MM.1S (cell line): ENCODE measurements at regions not wholly inside any gene's neighbourhood (a gene's known extent, or its start where the extent isn't known, plus 50 kb on each side); places are given as distances from the start of the nearest gene placed in this dataset.

Source experiments
- DNase-seq: peaks from one replicate; pipeline ENCODE4 v3.0.0-alpha.2; 2015
- H2AFZ ChIP-seq: fragments of 300-600 bp; sonication (generic); 2 replicates; pipeline ENCODE4 v1.6.0; 2016; ENCODE audit warnings: antibody characterized with exemption, low read length
- H3F3A ChIP-seq: fragments of 300-600 bp; sonication (generic); 2 replicates; pipeline ENCODE4 v1.6.1; 2016; ENCODE audit warnings: mild to moderate bottlenecking, antibody characterized with exemption, low read length, moderate library complexity, mixed read lengths; ENCODE audit not compliant: insufficient read depth
- H3K27ac ChIP-seq: fragments of 300-600 bp; sonication (generic); 2 replicates; pipeline ENCODE4 v1.5.1; 2016; ENCODE audit warnings: mild to moderate bottlenecking, low read length
- H3K27me3 ChIP-seq: fragments of 300-600 bp; sonication (generic); replicated peaks from 2 replicates; pipeline ENCODE4 v1.6.0; 2016; ENCODE audit warnings: low read length; ENCODE audit not compliant: insufficient read depth
- H3K36me3 ChIP-seq: fragments of 300-600 bp; sonication (generic); replicated peaks from 2 replicates; pipeline ENCODE4 v1.6.1; 2016; ENCODE audit warnings: mild to moderate bottlenecking, low read length, mixed read lengths; ENCODE audit not compliant: insufficient read depth
- H3K4me1 ChIP-seq: fragments of 300-600 bp; sonication (generic); 2 replicates; pipeline ENCODE4 v1.6.1; 2016; ENCODE audit warnings: low read length, mixed read lengths
- H3K4me2 ChIP-seq: fragments of 300-600 bp; sonication (generic); 2 replicates; pipeline ENCODE4 v1.6.0; 2016; ENCODE audit warnings: low read depth, low read length
- H3K4me3 ChIP-seq: fragments of 300-600 bp; sonication (generic); 2 replicates; pipeline ENCODE4 v1.5.1; 2016; ENCODE audit warnings: low read length, mixed read lengths
- H3K79me2 ChIP-seq: fragments of 300-600 bp; sonication (generic); 2 replicates; pipeline ENCODE4 v1.6.1; 2016; ENCODE audit warnings: mixed run types, low read length, mixed read lengths
- H3K9ac ChIP-seq: fragments of 300-600 bp; sonication (generic); 2 replicates; pipeline ENCODE4 v1.6.1; 2016; ENCODE audit warnings: low read length, mixed read lengths
- H3K9me2 ChIP-seq: fragments of 300-600 bp; sonication (generic); replicated peaks from 2 replicates; pipeline ENCODE4 v1.6.1; 2016; ENCODE audit warnings: mild to moderate bottlenecking, low read length, mixed read lengths; ENCODE audit not compliant: insufficient read depth
- H3K9me3 ChIP-seq: fragments of 300-600 bp; sonication (generic); replicated peaks from 2 replicates; pipeline ENCODE4 v1.6.1; 2016; ENCODE audit warnings: mild to moderate bottlenecking, low read length, mixed read lengths; ENCODE audit not compliant: insufficient read depth
- H4K20me1 ChIP-seq: fragments of 300-600 bp; sonication (generic); 2 replicates; pipeline ENCODE4 v1.6.1; 2016; ENCODE audit warnings: mild to moderate bottlenecking, low read length, moderate library complexity, mixed read lengths; ENCODE audit not compliant: insufficient read depth
- EZH2 ChIP-seq: fragments of 300-600 bp; sonication (generic); optimal IDR thresholded peaks from 2 replicates; pipeline ENCODE3; 2017; ENCODE audit warnings: low read depth, mild to moderate bottlenecking, antibody characterized with exemption, low read length, mixed read lengths
- EZH2phosphoT487 ChIP-seq: fragments of 300-600 bp; sonication (generic); IDR thresholded peaks from 2 replicates; pipeline ENCODE4 v1.6.1; 2018; ENCODE audit warnings: antibody characterized with exemption, low read length
- TF ChIP-seq, protein P1 (sequence below): fragments of 300-600 bp; sonication (generic); IDR thresholded peaks from 2 replicates; pipeline ENCODE4 v1.5.1; 2016; ENCODE audit warnings: antibody characterized with exemption, low read length, mixed read lengths

DNA sequence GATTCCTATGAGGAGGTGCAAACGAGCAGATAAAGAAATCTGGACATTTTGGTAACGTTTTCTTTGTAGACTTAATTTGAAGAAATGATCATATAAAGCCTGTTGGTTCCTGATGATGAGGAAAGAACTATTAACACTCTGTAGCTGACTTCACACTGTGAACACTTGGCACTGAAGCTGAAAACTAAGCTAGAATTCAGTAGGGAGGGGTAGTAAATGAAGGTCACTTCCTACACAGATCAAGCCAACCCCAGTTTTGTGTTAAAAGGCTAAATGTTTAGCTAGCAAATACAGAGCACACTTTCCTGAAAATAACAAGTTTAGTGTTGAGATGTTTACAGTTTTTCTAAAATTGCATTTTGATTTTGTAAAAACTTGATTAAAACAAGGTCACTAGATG, 296.2 kb upstream of the PRDM1 start:
- no peaks in the 10 kb centered on the region for H3K79me2 ChIP-seq
- no peak overlapping the region for H2AFZ ChIP-seq
- no peak overlapping the region for H3K9ac ChIP-seq
- H3K9me2 ChIP-seq, result no peaks in the 10 kb centered on the region
- H3K27ac ChIP-seq, result no peak overlapping the region
- H4K20me1 ChIP-seq, result no peaks in the 10 kb centered on the region
- peaks cover 24% of the 10 kb centered on the region for H3F3A ChIP-seq
- TF ChIP-seq, protein P1, sequence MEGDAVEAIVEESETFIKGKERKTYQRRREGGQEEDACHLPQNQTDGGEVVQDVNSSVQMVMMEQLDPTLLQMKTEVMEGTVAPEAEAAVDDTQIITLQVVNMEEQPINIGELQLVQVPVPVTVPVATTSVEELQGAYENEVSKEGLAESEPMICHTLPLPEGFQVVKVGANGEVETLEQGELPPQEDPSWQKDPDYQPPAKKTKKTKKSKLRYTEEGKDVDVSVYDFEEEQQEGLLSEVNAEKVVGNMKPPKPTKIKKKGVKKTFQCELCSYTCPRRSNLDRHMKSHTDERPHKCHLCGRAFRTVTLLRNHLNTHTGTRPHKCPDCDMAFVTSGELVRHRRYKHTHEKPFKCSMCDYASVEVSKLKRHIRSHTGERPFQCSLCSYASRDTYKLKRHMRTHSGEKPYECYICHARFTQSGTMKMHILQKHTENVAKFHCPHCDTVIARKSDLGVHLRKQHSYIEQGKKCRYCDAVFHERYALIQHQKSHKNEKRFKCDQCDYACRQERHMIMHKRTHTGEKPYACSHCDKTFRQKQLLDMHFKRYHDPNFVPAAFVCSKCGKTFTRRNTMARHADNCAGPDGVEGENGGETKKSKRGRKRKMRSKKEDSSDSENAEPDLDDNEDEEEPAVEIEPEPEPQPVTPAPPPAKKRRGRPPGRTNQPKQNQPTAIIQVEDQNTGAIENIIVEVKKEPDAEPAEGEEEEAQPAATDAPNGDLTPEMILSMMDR, result no peak
- TF ChIP-seq EZH2 (no peak), EZH2phosphoT487 (no peak)
- H3K4me3 ChIP-seq, result no peak overlapping the region
- H3K4me1 ChIP-seq, result peaks cover 71% of the 10 kb centered on the region
- no peaks in the 10 kb centered on the region for H3K9me3 ChIP-seq
- no peak for DNase-seq
- no peaks in the 10 kb centered on the region for H3K27me3 ChIP-seq
- H3K36me3 ChIP-seq, result no peaks in the 10 kb centered on the region
- H3K4me2 ChIP-seq, result no peak overlapping the region

DNA sequence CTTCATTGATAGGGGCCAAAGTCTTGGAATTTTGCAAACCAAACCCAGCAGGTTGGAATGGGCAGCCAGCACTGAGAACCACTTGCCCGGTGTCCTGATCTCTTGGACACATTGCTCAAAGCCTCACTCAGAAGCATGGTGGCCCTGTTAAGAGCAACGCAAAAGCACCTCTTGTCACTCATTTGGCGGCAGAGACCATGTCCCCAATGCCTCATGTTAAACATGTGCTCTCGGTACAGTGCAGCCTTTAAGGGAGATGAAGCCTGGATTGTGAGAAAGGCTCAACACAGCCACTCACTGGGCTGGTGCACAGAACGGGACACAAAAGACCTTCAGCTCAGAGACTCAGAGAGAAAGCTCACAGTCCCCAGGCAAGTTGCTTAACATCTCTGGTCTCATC, 298.4 kb upstream of the PRDM1 start:
- TF ChIP-seq EZH2 (no peak), EZH2phosphoT487 (no peak)
- TF ChIP-seq, protein P1, result no peak
- H3K4me1 ChIP-seq, result peaks cover 54% of the 10 kb centered on the region
- peak overlapping the region; percentile 68 for H3K27ac ChIP-seq
- H4K20me1 ChIP-seq, result no peaks in the 10 kb centered on the region
- no peak overlapping the region for H3K9ac ChIP-seq
- no peak overlapping the region for H3K4me2 ChIP-seq
- H3K27me3 ChIP-seq, result no peaks in the 10 kb centered on the region
- no peak overlapping the region for H2AFZ ChIP-seq
- no peaks in the 10 kb centered on the region for H3K9me2 ChIP-seq
- H3K79me2 ChIP-seq, result no peaks in the 10 kb centered on the region
- no peaks in the 10 kb centered on the region for H3K36me3 ChIP-seq
- no peaks in the 10 kb centered on the region for H3K9me3 ChIP-seq
- peaks cover 24% of the 10 kb centered on the region for H3F3A ChIP-seq
- no peak for DNase-seq
- H3K4me3 ChIP-seq, result no peak overlapping the region

DNA sequence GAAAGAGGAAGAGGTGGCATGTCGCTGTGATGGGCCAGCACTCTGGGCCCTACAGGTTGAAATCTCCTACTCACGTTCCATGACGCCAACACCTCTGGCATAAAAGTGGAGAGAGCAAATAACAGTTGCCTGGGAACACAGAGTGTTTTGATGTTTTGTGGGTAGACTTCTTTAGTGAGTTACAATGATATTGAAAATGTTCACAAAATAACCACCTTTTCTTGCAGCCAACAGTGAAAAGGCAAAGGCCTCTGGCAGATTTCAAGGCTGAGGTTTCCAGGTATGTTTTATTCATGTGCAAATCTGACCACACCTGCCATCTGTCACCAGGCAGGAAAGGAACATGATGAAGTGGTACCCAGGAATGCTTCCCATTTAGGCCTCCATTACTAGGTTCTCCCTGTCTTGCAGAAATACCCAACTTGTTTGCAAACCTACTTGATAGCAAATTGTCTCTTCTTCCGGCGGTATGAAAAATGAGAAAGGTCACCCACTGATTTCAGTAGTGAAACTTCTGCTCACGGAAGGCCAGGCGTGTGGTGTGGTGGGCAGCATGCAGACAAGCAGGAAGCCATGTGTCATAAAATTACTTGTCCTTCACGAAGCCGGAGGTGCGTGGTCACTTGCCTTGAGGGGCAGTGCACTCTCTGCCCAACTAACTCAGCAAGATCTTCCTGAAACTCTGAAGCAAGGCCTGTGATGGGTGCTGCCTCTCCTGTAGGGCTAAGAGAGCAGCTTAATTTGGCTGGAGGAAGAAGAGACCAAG, 299.1 kb upstream of the PRDM1 start:
- Histone ChIP-seq H4K20me1 (no peaks in the 10 kb centered on the region), H2AFZ (no peak overlapping the region), H3K79me2 (no peaks in the 10 kb centered on the region), H3K36me3 (no peaks in the 10 kb centered on the region), H3K4me3 (no peak overlapping the region), H3K9me2 (no peaks in the 10 kb centered on the region), H3K4me2 (peak overlapping the region; percentile 14), H3K27me3 (no peaks in the 10 kb centered on the region), H3K27ac (peak overlapping the region; percentile 68), H3K9me3 (no peaks in the 10 kb centered on the region), H3K4me1 (peaks cover 48% of the 10 kb centered on the region), H3K9ac (no peak overlapping the region), H3F3A (peaks cover 21% of the 10 kb centered on the region)
- peak; percentile 82 for DNase-seq
- TF ChIP-seq EZH2, result no peak
- TF ChIP-seq EZH2phosphoT487, result no peak
- TF ChIP-seq, protein P1, result no peak
